DND-41 (cell line): ENCODE measurements at regions not wholly inside any gene's neighbourhood (a gene's known extent, or its start where the extent isn't known, plus 50 kb on each side); places are given as distances from the start of the nearest gene placed in this dataset.

Experiments used
- ATAC-seq: fragments of 200-7000 bp; cut with Tn5 transposase; 3 replicates; pipeline ENCODE4 v1.9.1; 2021; ENCODE audit warnings: low read depth; ENCODE audit not compliant: insufficient read depth
- DNase-seq: peaks from one replicate; pipeline ENCODE4 v3.0.0-alpha.2; 2020
- H2AFZ ChIP-seq: 2 replicates; pipeline ENCODE4 v1.6.0; 2012; ENCODE audit warnings: low read depth, low read length
- H3K27ac ChIP-seq: 2 replicates; pipeline ENCODE4 v1.5.1; 2012; ENCODE audit warnings: low read length, inconsistent platforms
- H3K27me3 ChIP-seq: fragments of 200-600 bp; sonication (generic); 2 replicates; pipeline ENCODE4 v1.6.0; 2012; ENCODE audit warnings: low read length, mild to moderate bottlenecking, inconsistent platforms; ENCODE audit not compliant: insufficient read depth, poor library complexity
- H3K36me3 ChIP-seq: 2 replicates; pipeline ENCODE4 v1.5.1; 2012; ENCODE audit warnings: low read length, inconsistent platforms; ENCODE audit not compliant: insufficient read depth
- H3K4me1 ChIP-seq: 2 replicates; pipeline ENCODE4 v1.5.1; 2012; ENCODE audit warnings: mild to moderate bottlenecking, low read length; ENCODE audit not compliant: insufficient read depth
- H3K4me2 ChIP-seq: 2 replicates; pipeline ENCODE4 v1.6.0; 2012; ENCODE audit warnings: mild to moderate bottlenecking, moderate library complexity, low read length, inconsistent platforms; ENCODE audit not compliant: insufficient read depth
- H3K4me3 ChIP-seq, 2 experiments: fragments of 200-600 bp in 1 of 2; shearing (Covaris generic) in 1 of 2; 2 replicates each; pipeline ENCODE4 v1.5.1; 2012 to 2016; ENCODE audit warnings: inconsistent platforms in 2 of 2, low read length in 2 of 2, mild to moderate bottlenecking in 2 of 2, low read depth in 1 of 2, moderate library complexity in 1 of 2
- H3K79me2 ChIP-seq: 2 replicates; pipeline ENCODE4 v1.6.0; 2012; ENCODE audit warnings: low read length, inconsistent platforms; ENCODE audit not compliant: insufficient read depth
- H3K9ac ChIP-seq: 2 replicates; pipeline ENCODE4 v1.6.0; 2012; ENCODE audit warnings: low read depth, mild to moderate bottlenecking, inconsistent platforms, low read length, moderate library complexity
- H3K9me3 ChIP-seq: 2 replicates; pipeline ENCODE4 v1.5.1; 2012; ENCODE audit warnings: low read length, moderate library complexity, mild to moderate bottlenecking, inconsistent platforms; ENCODE audit not compliant: insufficient read depth, severe bottlenecking
- H4K20me1 ChIP-seq: 2 replicates; pipeline ENCODE4 v1.6.0; 2012; ENCODE audit warnings: low read length; ENCODE audit not compliant: insufficient read depth
- CTCF ChIP-seq: IDR thresholded peaks from 2 replicates; pipeline ENCODE4 v1.5.1; 2012; ENCODE audit warnings: borderline replicate concordance, low read length, moderate library complexity, mild to moderate bottlenecking; ENCODE audit not compliant: poor library complexity, severe bottlenecking; ENCODE audit errors: extremely low read depth
- EZH2 ChIP-seq: IDR thresholded peaks from 3 replicates; pipeline ENCODE4 v1.6.1; 2012; ENCODE audit warnings: borderline replicate concordance, low read depth, mild to moderate bottlenecking, moderate library complexity, low read length, inconsistent platforms; ENCODE audit not compliant: severe bottlenecking

- Histone ChIP-seq H2AFZ (no peak overlapping the region), H3K4me1 (no peaks in the 10 kb centered on the region), H3K79me2 (no peaks in the 10 kb centered on the region), H3K9me3 (no peaks in the 10 kb centered on the region), H3K36me3 (no peaks in the 10 kb centered on the region), H4K20me1 (no peaks in the 10 kb centered on the region), H3K9ac (no peak overlapping the region), H3K4me2 (no peak overlapping the region), H3K4me3 (no peak overlapping the region), H3K27me3 (no peaks in the 10 kb centered on the region), H3K27ac (no peak overlapping the region)
- ATAC-seq (no peak), DNase-seq (no peak)
- TF ChIP-seq EZH2 = no peak
- TF ChIP-seq CTCF = no peak
Observed at GRCh38 chr6:8679823-8680222, 244.5 kb upstream of the SLC35B3 start.

GRCh38 chr6:8678466-8678865 is 243.1 kb upstream of the SLC35B3 start:
- Histone ChIP-seq H3K9ac (no peak overlapping the region), H3K4me1 (no peaks in the 10 kb centered on the region), H3K27me3 (no peaks in the 10 kb centered on the region), H4K20me1 (no peaks in the 10 kb centered on the region), H3K9me3 (no peaks in the 10 kb centered on the region), H3K36me3 (no peaks in the 10 kb centered on the region), H3K4me3 (no peak overlapping the region), H3K27ac (no peak overlapping the region), H3K4me2 (no peak overlapping the region), H2AFZ (no peak overlapping the region), H3K79me2 (no peaks in the 10 kb centered on the region)
- DNase-seq (no peak), ATAC-seq (no peak)
- TF ChIP-seq EZH2 (no peak), CTCF (no peak)

- Histone ChIP-seq H3K36me3 (no peaks in the 10 kb centered on the region), H3K4me3 (no peak overlapping the region), H3K27me3 (no peaks in the 10 kb centered on the region), H4K20me1 (no peaks in the 10 kb centered on the region), H3K4me1 (no peaks in the 10 kb centered on the region), H3K27ac (no peak overlapping the region), H3K4me2 (no peak overlapping the region), H2AFZ (no peak overlapping the region), H3K79me2 (no peaks in the 10 kb centered on the region), H3K9ac (no peak overlapping the region), H3K9me3 (no peaks in the 10 kb centered on the region)
- DNase-seq (no peak), ATAC-seq (no peak)
- no peak for TF ChIP-seq CTCF
- no peak for TF ChIP-seq EZH2
Observed at GRCh38 chr6:8674126-8674525, 238.8 kb upstream of the SLC35B3 start.

- TF ChIP-seq CTCF = no peak
- Histone ChIP-seq H3K36me3 (no peaks in the 10 kb centered on the region), H3K4me2 (no peak overlapping the region), H3K27me3 (no peaks in the 10 kb centered on the region), H3K27ac (no peak overlapping the region), H3K9ac (no peak overlapping the region), H3K4me3 (no peak overlapping the region), H4K20me1 (no peaks in the 10 kb centered on the region), H3K4me1 (no peaks in the 10 kb centered on the region), H3K79me2 (no peaks in the 10 kb centered on the region), H2AFZ (no peak overlapping the region), H3K9me3 (no peaks in the 10 kb centered on the region)
- ATAC-seq = no peak
- DNase-seq = no peak
Observed at GRCh38 chr6:8672882-8673281, 237.5 kb upstream of the SLC35B3 start.
